ENCODE measurements at regions not wholly inside any gene's neighbourhood (a gene's known extent, or its start where the extent isn't known, plus 50 kb on each side); places are given as distances from the start of the nearest gene placed in this dataset.
"Not testable (repeated sequence)": the region's sequence is repeated elsewhere in the genome, so short reads cannot be mapped to it uniquely, and the experiment has no call there.

GRCh38 chr9:66046992-66047391 lies 310.0 kb downstream of the FOXD4L4 start:
- H3K27ac Mint-ChIP-seq; DNase-seq (ENCODE audit: low spot score in 2 of 2); ATAC-seq; H3K9me3 Mint-ChIP-seq; H3K4me1 Mint-ChIP-seq; H3K36me3 Mint-ChIP-seq; H3K4me3 Mint-ChIP-seq: not testable (repeated sequence)

- H3K36me3 Mint-ChIP-seq; H3K4me1 Mint-ChIP-seq; H3K4me3 Mint-ChIP-seq; ATAC-seq; DNase-seq (ENCODE audit: low spot score in 2 of 2); H3K27ac Mint-ChIP-seq; H3K9me3 Mint-ChIP-seq: not testable (repeated sequence)
Observed at GRCh38 chr9:66049721-66050120, 312.8 kb downstream of the FOXD4L4 start.

- not testable (repeated sequence) for H3K4me1 Mint-ChIP-seq; H3K4me3 Mint-ChIP-seq; H3K9me3 Mint-ChIP-seq; ATAC-seq; DNase-seq (ENCODE audit: low spot score in 2 of 2); H3K36me3 Mint-ChIP-seq; H3K27ac Mint-ChIP-seq
Observed at GRCh38 chr9:66054705-66055104, 317.8 kb downstream of the FOXD4L4 start.

DNA sequence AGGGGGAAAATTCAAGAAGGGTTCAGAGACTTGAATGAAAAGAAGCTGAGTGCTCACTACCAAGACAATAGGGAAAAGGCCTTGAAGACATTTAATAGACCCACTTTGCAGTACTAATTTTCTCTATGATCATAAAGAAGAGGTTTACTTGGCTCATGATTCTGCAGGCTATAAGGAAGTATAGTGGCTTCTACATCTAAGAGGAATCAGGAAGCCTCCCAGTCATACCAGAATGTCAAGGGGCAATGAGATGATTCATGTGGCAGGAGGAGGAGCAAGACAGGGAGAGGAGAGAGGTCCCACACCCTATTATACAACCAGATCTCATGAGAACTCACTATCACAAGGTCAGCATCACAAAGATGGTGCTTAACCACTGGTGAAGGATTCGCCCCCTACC lies 323.7 kb downstream of the FOXD4L4 start:
- DNase-seq (ENCODE audit: low spot score in 2 of 2); ATAC-seq; H3K4me1 Mint-ChIP-seq: not testable (repeated sequence)

GRCh38 chr9:66063822-66064221 lies 326.9 kb downstream of the FOXD4L4 start:
- H3K27ac Mint-ChIP-seq; H3K4me1 Mint-ChIP-seq; H3K36me3 Mint-ChIP-seq; H3K9me3 Mint-ChIP-seq; DNase-seq (ENCODE audit: low spot score in 2 of 2); H3K4me3 Mint-ChIP-seq; ATAC-seq: not testable (repeated sequence)

More for the DNA sequence above, 323.7 kb downstream of the FOXD4L4 start:
- not testable (repeated sequence) for H3K4me3 Mint-ChIP-seq, H3K27ac Mint-ChIP-seq, H3K9me3 Mint-ChIP-seq, H3K36me3 Mint-ChIP-seq

DNA sequence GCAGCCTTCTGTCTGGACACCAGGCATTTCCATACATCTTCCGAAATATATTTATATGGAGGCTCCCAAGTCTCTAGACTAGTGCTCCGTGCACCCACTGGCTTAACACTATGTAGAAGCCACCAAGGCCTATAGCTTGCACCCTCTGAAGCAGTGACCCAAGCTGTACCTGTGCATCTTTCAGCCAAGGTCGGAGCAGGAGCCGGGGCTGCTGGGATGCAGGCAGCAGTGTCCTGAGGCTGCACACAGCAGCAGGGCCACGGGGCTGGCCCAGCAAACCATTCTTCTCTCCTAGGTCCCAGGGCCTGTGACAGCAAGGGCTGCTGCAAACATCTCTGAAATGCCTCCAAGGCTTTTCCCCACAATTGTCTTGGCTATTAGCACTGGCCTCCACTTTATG lies 328.8 kb downstream of the FOXD4L4 start:
- ATAC-seq; H3K4me1 Mint-ChIP-seq; DNase-seq (ENCODE audit: low spot score in 2 of 2); H3K36me3 Mint-ChIP-seq; H3K9me3 Mint-ChIP-seq; H3K27ac Mint-ChIP-seq; H3K4me3 Mint-ChIP-seq: not testable (repeated sequence)

DNA sequence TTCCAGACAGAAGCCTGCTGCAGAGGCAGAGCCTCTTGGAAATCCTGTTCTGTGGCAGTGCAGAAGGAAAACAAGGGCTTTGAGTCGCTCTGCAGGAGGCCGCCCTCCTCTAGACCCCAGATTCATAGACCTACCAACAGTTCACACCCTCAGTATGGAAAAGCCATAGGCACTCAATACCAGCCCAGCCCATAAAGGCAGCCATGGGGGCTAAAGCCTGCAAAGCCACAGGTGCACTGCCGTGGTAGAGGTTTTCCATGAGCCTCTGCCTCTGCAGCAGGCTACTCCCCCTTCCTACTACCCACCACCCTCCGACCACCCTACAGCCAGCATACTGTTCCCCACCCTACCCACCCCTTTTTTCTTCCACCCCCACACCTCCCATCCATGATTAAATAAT lies 330.3 kb downstream of the FOXD4L4 start:
- H3K9me3 Mint-ChIP-seq; H3K4me3 Mint-ChIP-seq; DNase-seq (ENCODE audit: low spot score in 2 of 2); H3K27ac Mint-ChIP-seq; ATAC-seq; H3K36me3 Mint-ChIP-seq; H3K4me1 Mint-ChIP-seq: not testable (repeated sequence)

GRCh38 chr9:66068451-66068989 lies 331.6 kb downstream of the FOXD4L4 start:
- not testable (repeated sequence) for H3K36me3 Mint-ChIP-seq; H3K9me3 Mint-ChIP-seq; DNase-seq (ENCODE audit: low spot score in 2 of 2); ATAC-seq; H3K27ac Mint-ChIP-seq; H3K4me1 Mint-ChIP-seq; H3K4me3 Mint-ChIP-seq

DNA sequence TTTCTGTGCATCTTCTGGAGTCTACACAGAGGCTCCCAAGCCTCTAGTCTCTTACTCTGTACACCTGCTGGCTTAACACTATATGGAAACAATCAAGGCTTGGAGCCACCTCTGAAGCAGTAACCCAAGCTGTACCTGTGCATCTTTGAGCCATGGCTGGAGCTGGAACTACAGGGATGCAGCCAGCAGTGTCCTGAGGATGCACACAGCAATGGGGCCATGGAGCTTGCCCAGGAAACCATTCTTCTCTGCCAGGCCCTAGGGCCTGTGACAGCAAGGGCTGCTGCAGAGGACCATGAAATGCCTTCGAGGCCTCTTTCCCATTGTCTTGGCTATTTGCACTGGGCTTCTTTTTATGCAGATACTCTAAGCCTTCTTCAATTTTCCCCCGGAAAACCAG lies 332.1 kb downstream of the FOXD4L4 start:
- H3K27ac Mint-ChIP-seq; H3K4me3 Mint-ChIP-seq; H3K9me3 Mint-ChIP-seq; H3K36me3 Mint-ChIP-seq; DNase-seq (ENCODE audit: low spot score in 2 of 2); H3K4me1 Mint-ChIP-seq: not testable (repeated sequence)
- ATAC-seq = peak; percentile 57

DNA sequence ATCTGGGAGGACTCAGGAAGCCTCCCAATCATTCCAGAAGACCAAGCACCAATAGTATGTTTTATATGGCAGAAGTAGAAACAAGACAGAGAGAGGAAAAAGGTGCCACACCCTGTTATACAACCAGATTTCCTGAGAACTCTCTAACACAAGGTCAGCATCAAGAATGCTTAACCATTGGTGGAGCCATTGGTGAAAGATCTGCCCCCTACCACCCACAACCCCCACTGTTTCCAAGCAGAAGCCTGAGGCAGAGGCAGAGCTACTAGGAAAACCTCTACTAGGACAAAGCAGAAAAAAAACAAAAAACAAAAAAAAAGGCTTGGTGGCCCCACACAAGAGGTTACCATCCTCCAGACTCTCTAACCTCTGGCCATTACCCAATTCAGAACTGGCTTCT lies 336.2 kb downstream of the FOXD4L4 start:
- not testable (repeated sequence) for H3K27ac Mint-ChIP-seq; H3K9me3 Mint-ChIP-seq; DNase-seq (ENCODE audit: low spot score in 2 of 2); H3K4me3 Mint-ChIP-seq; H3K36me3 Mint-ChIP-seq; ATAC-seq; H3K4me1 Mint-ChIP-seq

- peak in 1 of 2 donors; percentile 26 for DNase-seq (ENCODE audit: low spot score in 2 of 2)
- not testable (repeated sequence) for ATAC-seq, H3K9me3 Mint-ChIP-seq, H3K4me3 Mint-ChIP-seq, H3K4me1 Mint-ChIP-seq, H3K36me3 Mint-ChIP-seq, H3K27ac Mint-ChIP-seq
Observed at GRCh38 chr9:66082811-66083210, 345.9 kb downstream of the FOXD4L4 start.

Measured in stimulated activated effector memory CD8-positive, alpha-beta T cell treated with anti-CD3 and anti-CD28 coated beads, Interleukin-12 subunit alpha, Interleukin-12 subunit beta, amount 100 ng/mL, for 72 hours (primary cell).